PFSK-1 (cell line): ENCODE measurements at regions not wholly inside any gene's neighbourhood (a gene's known extent, or its start where the extent isn't known, plus 50 kb on each side); places are given as distances from the start of the nearest gene placed in this dataset.

Experiments
- POLR2AphosphoS5 ChIP-seq: IDR thresholded peaks from 2 replicates; pipeline ENCODE4 v1.6.1; 2012; ENCODE audit warnings: low read depth, mild to moderate bottlenecking, control low read depth, low read length, moderate library complexity
- SIN3A ChIP-seq: IDR thresholded peaks from 2 replicates; pipeline ENCODE4 v1.6.1; 2012; ENCODE audit warnings: mild to moderate bottlenecking, low read length, moderate library complexity, borderline replicate concordance; ENCODE audit not compliant: insufficient read depth

- TF ChIP-seq POLR2AphosphoS5 (no peak), SIN3A (no peak)
Measured at GRCh38 chr2:176931588-176932563, 280.7 kb upstream of the HNRNPA3 start.
